ENCODE measurements at regions not wholly inside any gene's neighbourhood (a gene's known extent, or its start where the extent isn't known, plus 50 kb on each side); places are given as distances from the start of the nearest gene placed in this dataset.

DNA sequence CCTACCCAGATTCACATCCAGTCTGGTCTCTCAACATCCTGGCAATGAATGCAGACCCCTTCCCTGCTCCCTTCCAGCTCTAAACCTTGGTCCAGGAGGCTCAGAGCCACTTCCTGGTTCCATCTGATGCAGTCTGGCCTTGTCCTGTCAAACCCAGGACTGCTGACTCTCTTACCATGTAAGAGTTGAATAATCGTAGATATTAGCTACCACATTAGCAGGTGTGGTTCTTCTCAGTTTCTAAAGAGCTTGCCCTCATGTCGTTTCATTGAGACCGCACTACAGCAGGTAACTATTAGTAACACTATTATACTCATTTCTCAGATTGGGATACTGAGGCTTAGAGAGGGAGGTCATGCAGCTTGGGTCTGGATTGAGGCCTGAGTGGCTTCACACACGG lies 133.3 kb downstream of the BOD1 start:
- TF ChIP-seq EZH2 (IDR thresholded peaks at IDR 0.05; ENCODE audit: low read depth, low read length, severe bottlenecking) (no peak), CTCF (IDR thresholded peaks at IDR 0.05; ENCODE audit: control extremely low read depth in 1 of 3, insufficient read depth in 1 of 3, low read depth in 1 of 3, low read length in 3 of 3) (no peak)
- TF ChIP-seq, protein P1, sequence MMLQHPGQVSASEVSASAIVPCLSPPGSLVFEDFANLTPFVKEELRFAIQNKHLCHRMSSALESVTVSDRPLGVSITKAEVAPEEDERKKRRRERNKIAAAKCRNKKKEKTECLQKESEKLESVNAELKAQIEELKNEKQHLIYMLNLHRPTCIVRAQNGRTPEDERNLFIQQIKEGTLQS (IDR thresholded peaks at IDR 0.05; ENCODE audit: insufficient read depth, low read depth, low read length) = no peak

Data from H1 (cell line).